Endothelial cell of umbilical vein (primary cell): ENCODE measurements at regions not wholly inside any gene's neighbourhood (a gene's known extent, or its start where the extent isn't known, plus 50 kb on each side); places are given as distances from the start of the nearest gene placed in this dataset.

ENCODE experiments used
- BruUV-seq: library from RNA; stranded (reverse); fragments of 400-500 nt; replicated peaks from 2 replicates; lab custom pipeline; 2021; lab: Mats Ljungman, UMichigan
- CTCF ChIA-PET: fragments of 300-600, 350-600 bp; sonication (Branson Sonifier 250); formaldehyde crosslinking; loops from one replicate; lab custom pipeline; 2021; ENCODE audit warnings: antibody characterized with exemption, inconsistent platforms; lab: Charles Lee
- POLR2A ChIA-PET: fragments of 300-600, 350-600 bp; sonication (Branson Sonifier 250); formaldehyde crosslinking; loops from one replicate; lab custom pipeline; 2021; ENCODE audit warnings: antibody characterized with exemption, inconsistent platforms; lab: Charles Lee
- DNase-seq: peaks from one replicate; pipeline ENCODE4 v3.0.0-alpha.2; 2011; ENCODE audit warnings: low read depth, low spot score
- FAIRE-seq: peaks from 2 replicates; lab custom pipeline; 2011; peaks lifted over from hg19 to GRCh38; lab: Jason Lieb, UNC
- H2AFZ ChIP-seq: 2 replicates; pipeline ENCODE4 v1.6.0; 2012; ENCODE audit warnings: low read depth, low read length, control low read depth, inconsistent platforms
- H3K27ac ChIP-seq: 2 replicates; pipeline ENCODE4 v1.5.1; 2011; ENCODE audit warnings: low read depth, mild to moderate bottlenecking, control low read depth, low read length, moderate library complexity; ENCODE audit not compliant: insufficient read depth
- H3K27me3 ChIP-seq, 2 experiments: 2 replicates each; pipeline versions ENCODE4 v1.6.0 to v1.6.1; 2011; ENCODE audit warnings: low read length in 2 of 2, mixed read lengths in 1 of 2; ENCODE audit not compliant: control insufficient read depth in 2 of 2, insufficient read depth in 2 of 2
- H3K36me3 ChIP-seq, 2 experiments: 2 replicates in 1 of 2; 3 replicates in 1 of 2; pipeline ENCODE4 v1.5.1; 2011; ENCODE audit warnings: low read length in 2 of 2, mild to moderate bottlenecking in 1 of 2, moderate library complexity in 1 of 2; ENCODE audit not compliant: control insufficient read depth in 2 of 2, insufficient read depth in 2 of 2; ENCODE audit errors: extremely low read depth in 1 of 2
- H3K4me1 ChIP-seq: 3 replicates; pipeline ENCODE4 v1.5.1; 2011; ENCODE audit warnings: mild to moderate bottlenecking, low read length; ENCODE audit not compliant: control insufficient read depth, insufficient read depth; ENCODE audit errors: extremely low read depth
- H3K4me2 ChIP-seq: 2 replicates; pipeline ENCODE4 v1.6.1; 2011; ENCODE audit warnings: low read length, control low read depth, mixed read lengths; ENCODE audit not compliant: insufficient read depth
- H3K4me3 ChIP-seq, 3 experiments: fragments of 200-600 bp in 1 of 3; sonication (generic), shearing (Covaris generic) in 1 of 3; replicated peaks in 1 of 3; 2 replicates each; pipeline ENCODE4 v1.5.1; 2011 to 2016; ENCODE audit warnings: control low read depth in 3 of 3, low read length in 3 of 3, mild to moderate bottlenecking in 2 of 3, inconsistent platforms in 1 of 3, low read depth in 1 of 3, moderate library complexity in 1 of 3; ENCODE audit not compliant: insufficient read depth in 1 of 3
- H3K79me2 ChIP-seq: 2 replicates; pipeline ENCODE4 v1.6.0; 2012; ENCODE audit warnings: low read length, inconsistent platforms; ENCODE audit not compliant: control insufficient read depth, insufficient read depth
- H3K9ac ChIP-seq: replicated peaks from 2 replicates; pipeline ENCODE3; 2011; ENCODE audit warnings: low read length, control low read depth; ENCODE audit not compliant: insufficient read depth; ENCODE audit errors: extremely low read depth
- H3K9me1 ChIP-seq: replicated peaks from 3 replicates; pipeline ENCODE4 v1.6.0; 2011; ENCODE audit warnings: mild to moderate bottlenecking, low read length; ENCODE audit not compliant: control insufficient read depth, insufficient read depth; ENCODE audit errors: extremely low read depth
- H3K9me3 ChIP-seq: replicated peaks from 2 replicates; pipeline ENCODE4 v1.5.1; 2012; ENCODE audit warnings: low read length, inconsistent platforms; ENCODE audit not compliant: control insufficient read depth, insufficient read depth
- H4K20me1 ChIP-seq: replicated peaks from 2 replicates; pipeline ENCODE3; 2011; ENCODE audit warnings: mild to moderate bottlenecking, low read length; ENCODE audit not compliant: control insufficient read depth, insufficient read depth; ENCODE audit errors: extremely low read depth
- EZH2 ChIP-seq: IDR thresholded peaks from 2 replicates; pipeline ENCODE4 v1.6.1; 2012; ENCODE audit warnings: borderline replicate concordance, low read depth, mild to moderate bottlenecking, moderate library complexity, low read length, inconsistent platforms; ENCODE audit not compliant: severe bottlenecking
- FOS ChIP-seq: IDR thresholded peaks from 2 replicates; pipeline ENCODE4 v1.6.1; 2011; ENCODE audit warnings: mild to moderate bottlenecking, low read length, moderate library complexity, borderline replicate concordance; ENCODE audit not compliant: insufficient read depth
- GATA2 ChIP-seq: IDR thresholded peaks from 2 replicates; pipeline ENCODE4 v1.7.0; 2011; ENCODE audit warnings: low read depth, mild to moderate bottlenecking, moderate library complexity, mixed read lengths, low read length; ENCODE audit not compliant: insufficient read length, insufficient read depth
- JUN ChIP-seq: IDR thresholded peaks from 2 replicates; pipeline ENCODE4 v1.6.1; 2011; ENCODE audit warnings: borderline replicate concordance, low read depth; ENCODE audit not compliant: insufficient read length, insufficient read depth
- MYC ChIP-seq: IDR thresholded peaks from one replicate; pipeline ENCODE4 v1.6.1; 2011; ENCODE audit warnings: mild to moderate bottlenecking, low read depth, low read length
- POLR2A ChIP-seq: IDR thresholded peaks from 2 replicates; pipeline ENCODE4 v1.6.1; 2012; ENCODE audit warnings: low read depth, mild to moderate bottlenecking, control low read depth, low read length
- POLR2AphosphoS5 ChIP-seq: IDR thresholded peaks from 2 replicates; pipeline ENCODE4 v1.6.1; 2012; ENCODE audit warnings: low read depth, mild to moderate bottlenecking, control low read depth, low read length, moderate library complexity; ENCODE audit not compliant: insufficient read depth
- dilution Hi-C: fragments of 300-500 bp; cut with MboI; formaldehyde crosslinking; loops from one replicate; pipeline ENCODE4 v1.15.0; 2019; ENCODE audit warnings: low sequenced_read_pairs; ENCODE audit not compliant: extremely low pct_ligation_motif_present
- intact Hi-C: fragments of 100-400 bp; cut with micrococcal nuclease; formaldehyde crosslinking; loops from one replicate; pipeline ENCODE4 v1.10.0; 2022
- TF ChIP-seq, protein P1 (sequence below), 2 donors: IDR thresholded peaks; 1 replicate in 1 of 2; 2 replicates in 1 of 2; pipeline ENCODE4 v1.5.1; 2011; ENCODE audit warnings: low read length in 2 of 2, mild to moderate bottlenecking in 2 of 2, moderate library complexity in 2 of 2, control low read depth in 1 of 2, inconsistent platforms in 1 of 2, low read depth in 1 of 2; ENCODE audit not compliant: insufficient read depth in 1 of 2; ENCODE audit errors: extremely low read depth in 1 of 2
- TF ChIP-seq, protein P2 (sequence below): IDR thresholded peaks from 2 replicates; pipeline ENCODE4 v1.6.1; 2011; ENCODE audit not compliant: insufficient read depth, insufficient read length

DNA sequence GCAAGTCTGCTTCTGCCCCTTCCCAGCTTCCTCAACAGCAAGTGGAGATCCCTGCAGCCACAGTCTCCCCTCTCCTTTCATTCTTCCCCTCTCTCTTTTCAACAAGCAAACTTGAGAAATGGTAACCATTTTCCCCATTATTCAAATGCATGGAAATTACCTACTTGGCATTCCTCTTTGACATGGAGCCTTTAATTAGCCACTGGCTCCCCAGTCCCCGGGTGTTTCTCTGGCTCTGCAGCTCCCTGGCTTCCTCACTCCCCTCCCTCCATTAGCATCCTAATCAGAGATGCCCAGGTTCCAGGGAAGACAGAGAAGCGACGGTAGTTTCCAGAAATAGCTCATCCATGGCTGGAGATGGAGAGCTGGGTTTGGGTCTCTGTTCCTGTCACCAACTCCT, 116.0 kb downstream of the CCT6B start:
- Histone ChIP-seq H2AFZ (no peak overlapping the region), H3K27ac (no peak overlapping the region), H3K4me2 (no peak overlapping the region), H3K79me2 (no peaks in the 10 kb centered on the region), H4K20me1 (no peaks in the 10 kb centered on the region), H3K36me3 (no peaks in the 10 kb centered on the region), H3K9me1 (no peaks in the 10 kb centered on the region), H3K9me3 (no peaks in the 10 kb centered on the region), H3K27me3 (no peaks in the 10 kb centered on the region), H3K4me3 (no peak overlapping the region), H3K9ac (no peak overlapping the region), H3K4me1 (no peaks in the 10 kb centered on the region)
- CTCF ChIA-PET = no interaction called here
- dilution Hi-C loops (no loop called here), intact Hi-C loops (no loop called here)
- DNase-seq (no peak), FAIRE-seq (no peak)
- no peak for TF ChIP-seq EZH2
- no peak for TF ChIP-seq JUN
- no peak for TF ChIP-seq MYC
- TF ChIP-seq FOS = no peak
- TF ChIP-seq GATA2 = no peak
- TF ChIP-seq, protein P1, sequence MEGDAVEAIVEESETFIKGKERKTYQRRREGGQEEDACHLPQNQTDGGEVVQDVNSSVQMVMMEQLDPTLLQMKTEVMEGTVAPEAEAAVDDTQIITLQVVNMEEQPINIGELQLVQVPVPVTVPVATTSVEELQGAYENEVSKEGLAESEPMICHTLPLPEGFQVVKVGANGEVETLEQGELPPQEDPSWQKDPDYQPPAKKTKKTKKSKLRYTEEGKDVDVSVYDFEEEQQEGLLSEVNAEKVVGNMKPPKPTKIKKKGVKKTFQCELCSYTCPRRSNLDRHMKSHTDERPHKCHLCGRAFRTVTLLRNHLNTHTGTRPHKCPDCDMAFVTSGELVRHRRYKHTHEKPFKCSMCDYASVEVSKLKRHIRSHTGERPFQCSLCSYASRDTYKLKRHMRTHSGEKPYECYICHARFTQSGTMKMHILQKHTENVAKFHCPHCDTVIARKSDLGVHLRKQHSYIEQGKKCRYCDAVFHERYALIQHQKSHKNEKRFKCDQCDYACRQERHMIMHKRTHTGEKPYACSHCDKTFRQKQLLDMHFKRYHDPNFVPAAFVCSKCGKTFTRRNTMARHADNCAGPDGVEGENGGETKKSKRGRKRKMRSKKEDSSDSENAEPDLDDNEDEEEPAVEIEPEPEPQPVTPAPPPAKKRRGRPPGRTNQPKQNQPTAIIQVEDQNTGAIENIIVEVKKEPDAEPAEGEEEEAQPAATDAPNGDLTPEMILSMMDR (IDR thresholded peaks at IDR 0.05; ENCODE audit: extremely low read depth in 1 of 2, insufficient read depth in 1 of 2, low read depth in 1 of 2, low read length in 2 of 2) = no peak
- TF ChIP-seq POLR2AphosphoS5 = no peak
- no peak for TF ChIP-seq POLR2A
- TF ChIP-seq, protein P2, sequence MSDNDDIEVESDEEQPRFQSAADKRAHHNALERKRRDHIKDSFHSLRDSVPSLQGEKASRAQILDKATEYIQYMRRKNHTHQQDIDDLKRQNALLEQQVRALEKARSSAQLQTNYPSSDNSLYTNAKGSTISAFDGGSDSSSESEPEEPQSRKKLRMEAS = no peak
- no TSS peak for BruUV-seq
- POLR2A ChIA-PET = no interaction called here
